PFSK-1 (cell line): ENCODE measurements at regions not wholly inside any gene's neighbourhood (a gene's known extent, or its start where the extent isn't known, plus 50 kb on each side); places are given as distances from the start of the nearest gene placed in this dataset.

Experiments used
- FOXP2 ChIP-seq: optimal IDR thresholded peaks from 2 replicates; pipeline ENCODE3; 2011; ENCODE audit warnings: borderline replicate concordance, control low read depth, inconsistent platforms; ENCODE audit not compliant: insufficient read depth; ENCODE audit errors: extremely low read length, extremely low read depth
- POLR2AphosphoS5 ChIP-seq: IDR thresholded peaks from 2 replicates; pipeline ENCODE4 v1.6.1; 2012; ENCODE audit warnings: low read depth, mild to moderate bottlenecking, control low read depth, low read length, moderate library complexity
- REST ChIP-seq, 2 experiments: IDR thresholded peaks; 2 replicates each; pipeline versions ENCODE4 v1.6.1 to v1.8.0; 2011 to 2012; ENCODE audit warnings: low read depth in 2 of 2, low read length in 2 of 2, control low read depth in 1 of 2, inconsistent platforms in 1 of 2, mild to moderate bottlenecking in 1 of 2, moderate library complexity in 1 of 2; ENCODE audit not compliant: insufficient read depth in 1 of 2
- SIN3A ChIP-seq: IDR thresholded peaks from 2 replicates; pipeline ENCODE4 v1.6.1; 2012; ENCODE audit warnings: mild to moderate bottlenecking, low read length, moderate library complexity, borderline replicate concordance; ENCODE audit not compliant: insufficient read depth
- TAF1 ChIP-seq: IDR thresholded peaks from 2 replicates; pipeline ENCODE4 v1.6.1; 2012; ENCODE audit warnings: low read length, control low read depth, borderline replicate concordance; ENCODE audit not compliant: insufficient read depth

- TF ChIP-seq TAF1 (no peak), FOXP2 (no peak), POLR2AphosphoS5 (no peak), REST (IDR thresholded peaks at IDR 0.05; ENCODE audit: insufficient read depth in 1 of 2, low read depth in 2 of 2, low read length in 2 of 2) (no peak), SIN3A (no peak)
These were observed 90.7 kb downstream of the PDCL3 start for GRCh38 chr2:100653449-100654035.
